ENCODE measurements at regions not wholly inside any gene's neighbourhood (a gene's known extent, or its start where the extent isn't known, plus 50 kb on each side); places are given as distances from the start of the nearest gene placed in this dataset.

DNA sequence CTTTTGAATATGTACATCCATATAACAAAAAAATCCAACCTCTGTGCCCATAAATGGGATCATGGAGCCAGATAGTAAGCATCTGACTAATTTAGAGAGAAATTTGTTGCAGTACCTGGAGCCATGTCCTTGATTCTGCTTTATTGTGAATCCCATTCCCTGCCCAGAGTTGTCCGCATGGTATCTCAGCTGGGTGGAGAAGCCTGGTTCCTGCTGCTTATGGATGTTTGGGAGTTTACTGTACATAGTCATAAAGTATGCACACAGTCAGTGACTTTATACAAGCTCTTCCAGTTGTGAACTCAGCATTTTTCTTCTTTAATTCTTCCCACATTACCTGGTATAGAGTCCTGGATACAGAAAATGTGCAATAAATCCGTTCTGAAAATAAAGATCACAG, 346.0 kb downstream of the FIGN start:
- DNase-seq (ENCODE audit: insufficient read length, low spot score) (no peak), FAIRE-seq (no peak)
- no peak for TF ChIP-seq SPI1 (IDR thresholded peaks at IDR 0.05; ENCODE audit: low read depth, low read length)
- TF ChIP-seq TAF1 (IDR thresholded peaks at IDR 0.05; ENCODE audit: low read depth, low read length) = no peak
- TF ChIP-seq POU2F2 (IDR thresholded peaks at IDR 0.05; ENCODE audit: low read depth, low read length) = no peak
- TF ChIP-seq POLR2AphosphoS5 (IDR thresholded peaks at IDR 0.05; ENCODE audit: low read depth, low read length) = no peak
- no peak for TF ChIP-seq POLR2A (IDR thresholded peaks at IDR 0.05; ENCODE audit: low read depth, low read length)
- no peak for TF ChIP-seq PAX5 (IDR thresholded peaks at IDR 0.05; ENCODE audit: insufficient read depth, low read length, severe bottlenecking)

- DNase-seq (ENCODE audit: insufficient read length, low spot score) = no peak
- no peak for FAIRE-seq
- TF ChIP-seq POU2F2 (IDR thresholded peaks at IDR 0.05; ENCODE audit: low read depth, low read length) (no peak), SPI1 (IDR thresholded peaks at IDR 0.05; ENCODE audit: low read depth, low read length) (no peak), TAF1 (IDR thresholded peaks at IDR 0.05; ENCODE audit: low read depth, low read length) (no peak), POLR2AphosphoS5 (IDR thresholded peaks at IDR 0.05; ENCODE audit: low read depth, low read length) (no peak)
Observed at GRCh38 chr2:163375472-163375871, 360.3 kb downstream of the FIGN start.

GRCh38 chr2:163375070-163375469, 360.7 kb downstream of the FIGN start:
- no peak for DNase-seq (ENCODE audit: insufficient read length, low spot score)
- no peak for FAIRE-seq
- no peak for TF ChIP-seq POU2F2 (IDR thresholded peaks at IDR 0.05; ENCODE audit: low read depth, low read length)
- TF ChIP-seq PAX5 (IDR thresholded peaks at IDR 0.05; ENCODE audit: insufficient read depth, low read length, severe bottlenecking) = no peak
- no peak for TF ChIP-seq TAF1 (IDR thresholded peaks at IDR 0.05; ENCODE audit: low read depth, low read length)
- TF ChIP-seq POLR2A (IDR thresholded peaks at IDR 0.05; ENCODE audit: low read depth, low read length) = no peak
- no peak for TF ChIP-seq POLR2AphosphoS5 (IDR thresholded peaks at IDR 0.05; ENCODE audit: low read depth, low read length)
- TF ChIP-seq SPI1 (IDR thresholded peaks at IDR 0.05; ENCODE audit: low read depth, low read length) = no peak

DNA sequence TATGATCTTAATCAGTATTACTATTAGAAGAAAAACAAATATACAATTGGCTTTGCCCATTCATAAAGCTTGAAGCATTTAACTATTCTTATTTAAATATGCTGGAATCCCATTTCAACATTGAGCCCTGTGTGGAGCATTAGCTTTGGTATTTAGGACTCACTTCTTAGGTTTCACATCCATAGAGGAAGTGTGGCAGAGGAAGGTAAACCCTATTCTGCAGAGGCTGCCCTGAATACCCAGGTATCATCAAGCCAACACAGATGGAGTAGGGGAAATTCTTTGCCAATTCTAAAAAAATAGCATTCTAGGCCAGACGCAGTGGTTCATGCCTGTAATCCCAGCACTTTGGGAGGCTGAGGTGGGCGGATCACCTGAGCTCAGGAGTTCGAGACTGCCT, 361.5 kb downstream of the FIGN start:
- TF ChIP-seq SPI1 (IDR thresholded peaks at IDR 0.05; ENCODE audit: low read depth, low read length) (no peak), TAF1 (IDR thresholded peaks at IDR 0.05; ENCODE audit: low read depth, low read length) (no peak), POLR2AphosphoS5 (IDR thresholded peaks at IDR 0.05; ENCODE audit: low read depth, low read length) (no peak), POLR2A (IDR thresholded peaks at IDR 0.05; ENCODE audit: low read depth, low read length) (no peak), POU2F2 (IDR thresholded peaks at IDR 0.05; ENCODE audit: low read depth, low read length) (no peak), PAX5 (IDR thresholded peaks at IDR 0.05; ENCODE audit: insufficient read depth, low read length, severe bottlenecking) (no peak)
- DNase-seq (ENCODE audit: insufficient read length, low spot score) (no peak), FAIRE-seq (no peak)

GRCh38 chr2:163373496-163373895, 362.3 kb downstream of the FIGN start:
- FAIRE-seq (no peak), DNase-seq (ENCODE audit: insufficient read length, low spot score) (no peak)
- TF ChIP-seq SPI1 (IDR thresholded peaks at IDR 0.05; ENCODE audit: low read depth, low read length) = peak; percentile 24; the same call in 1 of the 2 replicates
- no peak for TF ChIP-seq POLR2AphosphoS5 (IDR thresholded peaks at IDR 0.05; ENCODE audit: low read depth, low read length)
- no peak for TF ChIP-seq POLR2A (IDR thresholded peaks at IDR 0.05; ENCODE audit: low read depth, low read length)

GRCh38 chr2:163370169-163370886, 365.5 kb downstream of the FIGN start:
- FAIRE-seq = no peak
- no peak for DNase-seq (ENCODE audit: insufficient read length, low spot score)

DNA sequence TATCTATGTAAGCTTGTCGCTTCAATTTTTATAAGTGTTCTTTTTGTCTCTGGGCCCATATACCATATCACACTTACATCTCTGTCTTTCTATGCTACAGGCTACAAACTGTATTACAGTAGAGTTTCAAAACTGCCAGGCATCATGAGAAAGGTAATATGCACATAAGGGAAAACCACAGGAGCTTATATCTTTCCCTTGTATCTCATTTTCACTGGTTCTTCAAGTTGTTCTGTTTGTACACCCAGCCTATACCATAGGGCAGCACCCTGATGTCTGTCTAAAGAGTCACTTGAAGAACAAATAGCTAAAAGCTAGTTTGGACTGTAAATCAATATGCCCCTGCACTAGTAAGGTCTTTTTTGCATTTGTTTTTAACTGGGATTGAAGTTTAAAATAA, 366.7 kb downstream of the FIGN start:
- no peak for FAIRE-seq
- no peak for DNase-seq (ENCODE audit: insufficient read length, low spot score)
- TF ChIP-seq POLR2A (IDR thresholded peaks at IDR 0.05; ENCODE audit: low read depth, low read length) (no peak), POLR2AphosphoS5 (IDR thresholded peaks at IDR 0.05; ENCODE audit: low read depth, low read length) (no peak), SPI1 (IDR thresholded peaks at IDR 0.05; ENCODE audit: low read depth, low read length) (no peak), TAF1 (IDR thresholded peaks at IDR 0.05; ENCODE audit: low read depth, low read length) (no peak), POU2F2 (IDR thresholded peaks at IDR 0.05; ENCODE audit: low read depth, low read length) (no peak), PAX5 (IDR thresholded peaks at IDR 0.05; ENCODE audit: insufficient read depth, low read length, severe bottlenecking) (no peak)

More at GRCh38 chr2:163370169-163370886, 365.5 kb downstream of the FIGN start:
- no peak for TF ChIP-seq POLR2AphosphoS5 (IDR thresholded peaks at IDR 0.05; ENCODE audit: low read depth, low read length)
- no peak for TF ChIP-seq POU2F2 (IDR thresholded peaks at IDR 0.05; ENCODE audit: low read depth, low read length)
- TF ChIP-seq SPI1 (IDR thresholded peaks at IDR 0.05; ENCODE audit: low read depth, low read length) = no peak
- TF ChIP-seq TAF1 (IDR thresholded peaks at IDR 0.05; ENCODE audit: low read depth, low read length) = no peak
- TF ChIP-seq PAX5 (IDR thresholded peaks at IDR 0.05; ENCODE audit: insufficient read depth, low read length, severe bottlenecking) = no peak
- no peak for TF ChIP-seq POLR2A (IDR thresholded peaks at IDR 0.05; ENCODE audit: low read depth, low read length)

- TF ChIP-seq SPI1 (IDR thresholded peaks at IDR 0.05; ENCODE audit: low read depth, low read length) (no peak), POU2F2 (IDR thresholded peaks at IDR 0.05; ENCODE audit: low read depth, low read length) (no peak), POLR2A (IDR thresholded peaks at IDR 0.05; ENCODE audit: low read depth, low read length) (no peak), TAF1 (IDR thresholded peaks at IDR 0.05; ENCODE audit: low read depth, low read length) (no peak), PAX5 (IDR thresholded peaks at IDR 0.05; ENCODE audit: insufficient read depth, low read length, severe bottlenecking) (no peak), POLR2AphosphoS5 (IDR thresholded peaks at IDR 0.05; ENCODE audit: low read depth, low read length) (no peak)
Observed at GRCh38 chr2:163368655-163369054, 367.2 kb downstream of the FIGN start.

DNA sequence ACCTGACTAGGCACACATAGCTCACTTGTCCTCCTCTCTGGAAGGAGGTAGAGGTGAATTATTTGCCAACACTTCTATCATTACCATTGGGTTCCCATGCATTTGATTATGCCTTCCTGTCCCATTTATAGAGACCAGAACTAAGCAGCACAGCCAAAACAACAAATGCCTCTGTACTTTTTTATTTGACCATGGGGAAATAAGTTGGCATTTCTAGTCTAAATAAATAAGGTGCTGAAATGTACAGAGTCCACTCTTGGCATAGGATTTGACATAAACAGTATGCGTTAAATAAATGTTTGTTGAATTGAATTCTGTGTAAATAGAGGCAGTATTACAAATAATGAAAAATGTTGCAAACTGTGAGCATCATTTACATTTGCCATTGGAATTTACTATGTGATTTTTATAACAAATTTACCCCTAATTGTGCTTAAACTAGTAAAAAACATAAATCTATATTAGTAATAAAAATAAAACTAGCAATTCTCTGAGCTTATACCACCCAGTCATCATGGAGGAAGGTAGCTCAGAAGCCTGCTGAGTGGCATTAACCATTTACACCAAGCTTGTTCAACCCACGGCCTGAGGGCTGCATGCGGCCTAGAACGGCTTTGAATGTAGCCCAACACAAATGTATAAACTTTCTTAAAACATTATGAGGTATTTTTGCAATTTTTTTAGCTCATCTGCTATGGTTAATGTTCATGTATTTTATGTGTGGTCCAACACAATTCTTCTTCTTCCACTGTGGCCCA, 367.8 kb downstream of the FIGN start:
- no peak for FAIRE-seq
- no peak for DNase-seq (ENCODE audit: insufficient read length, low spot score)
- TF ChIP-seq POLR2A (IDR thresholded peaks at IDR 0.05; ENCODE audit: low read depth, low read length) (no peak), POU2F2 (IDR thresholded peaks at IDR 0.05; ENCODE audit: low read depth, low read length) (no peak), TAF1 (IDR thresholded peaks at IDR 0.05; ENCODE audit: low read depth, low read length) (no peak)

More at GRCh38 chr2:163368655-163369054, 367.2 kb downstream of the FIGN start:
- FAIRE-seq = no peak
- no peak for DNase-seq (ENCODE audit: insufficient read length, low spot score)
